ENCODE measurements at regions not wholly inside any gene's neighbourhood (a gene's known extent, or its start where the extent isn't known, plus 50 kb on each side); places are given as distances from the start of the nearest gene placed in this dataset.

DNA sequence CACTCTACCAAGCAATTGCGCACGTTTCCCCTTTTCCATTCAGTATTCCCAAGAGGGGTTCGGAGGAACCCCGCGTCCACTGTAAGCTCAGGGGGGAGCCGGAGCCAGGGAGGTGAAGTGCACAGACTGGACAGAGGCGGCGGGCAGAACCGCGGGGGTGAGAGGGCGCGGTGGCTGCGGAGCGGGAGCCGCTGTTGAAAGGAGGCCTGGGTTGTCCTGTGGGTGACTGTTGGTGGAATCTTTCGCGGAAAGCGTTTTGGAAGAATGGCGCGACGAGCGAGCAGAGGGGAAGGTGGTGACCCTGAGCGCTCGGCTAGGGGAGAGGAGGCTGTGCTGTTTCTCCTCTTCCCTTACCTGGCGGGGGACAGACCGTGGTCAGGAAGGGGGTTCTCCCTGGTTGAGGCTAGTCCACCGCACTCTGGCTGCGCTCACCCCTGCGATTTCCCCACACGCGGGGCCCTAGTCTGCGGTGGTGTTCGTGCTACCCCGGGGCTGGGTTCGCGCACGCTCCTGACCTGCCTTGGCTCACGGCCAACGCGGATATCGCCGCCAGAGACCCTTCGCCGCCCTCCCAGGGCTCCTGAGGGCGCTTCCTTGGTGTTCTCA, 92.8 kb downstream of the PRKAB2 start:
- H3K4me3 ChIP-seq (ENCODE audit: low read depth, low read length) = no peak overlapping the region
- DNase-seq (ENCODE audit: low read depth) (no peak), FAIRE-seq (no peak)
- H3K27me3 ChIP-seq (ENCODE audit: control insufficient read depth, insufficient read depth, low read length) = peaks cover 44% of the 10 kb centered on the region
- TF ChIP-seq, protein P1, sequence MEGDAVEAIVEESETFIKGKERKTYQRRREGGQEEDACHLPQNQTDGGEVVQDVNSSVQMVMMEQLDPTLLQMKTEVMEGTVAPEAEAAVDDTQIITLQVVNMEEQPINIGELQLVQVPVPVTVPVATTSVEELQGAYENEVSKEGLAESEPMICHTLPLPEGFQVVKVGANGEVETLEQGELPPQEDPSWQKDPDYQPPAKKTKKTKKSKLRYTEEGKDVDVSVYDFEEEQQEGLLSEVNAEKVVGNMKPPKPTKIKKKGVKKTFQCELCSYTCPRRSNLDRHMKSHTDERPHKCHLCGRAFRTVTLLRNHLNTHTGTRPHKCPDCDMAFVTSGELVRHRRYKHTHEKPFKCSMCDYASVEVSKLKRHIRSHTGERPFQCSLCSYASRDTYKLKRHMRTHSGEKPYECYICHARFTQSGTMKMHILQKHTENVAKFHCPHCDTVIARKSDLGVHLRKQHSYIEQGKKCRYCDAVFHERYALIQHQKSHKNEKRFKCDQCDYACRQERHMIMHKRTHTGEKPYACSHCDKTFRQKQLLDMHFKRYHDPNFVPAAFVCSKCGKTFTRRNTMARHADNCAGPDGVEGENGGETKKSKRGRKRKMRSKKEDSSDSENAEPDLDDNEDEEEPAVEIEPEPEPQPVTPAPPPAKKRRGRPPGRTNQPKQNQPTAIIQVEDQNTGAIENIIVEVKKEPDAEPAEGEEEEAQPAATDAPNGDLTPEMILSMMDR (IDR thresholded peaks at IDR 0.05; ENCODE audit: insufficient read depth, low read length, severe bottlenecking) = no peak
- no peaks in the 10 kb centered on the region for H3K36me3 ChIP-seq (ENCODE audit: control insufficient read depth, insufficient read depth, low read length)

DNA sequence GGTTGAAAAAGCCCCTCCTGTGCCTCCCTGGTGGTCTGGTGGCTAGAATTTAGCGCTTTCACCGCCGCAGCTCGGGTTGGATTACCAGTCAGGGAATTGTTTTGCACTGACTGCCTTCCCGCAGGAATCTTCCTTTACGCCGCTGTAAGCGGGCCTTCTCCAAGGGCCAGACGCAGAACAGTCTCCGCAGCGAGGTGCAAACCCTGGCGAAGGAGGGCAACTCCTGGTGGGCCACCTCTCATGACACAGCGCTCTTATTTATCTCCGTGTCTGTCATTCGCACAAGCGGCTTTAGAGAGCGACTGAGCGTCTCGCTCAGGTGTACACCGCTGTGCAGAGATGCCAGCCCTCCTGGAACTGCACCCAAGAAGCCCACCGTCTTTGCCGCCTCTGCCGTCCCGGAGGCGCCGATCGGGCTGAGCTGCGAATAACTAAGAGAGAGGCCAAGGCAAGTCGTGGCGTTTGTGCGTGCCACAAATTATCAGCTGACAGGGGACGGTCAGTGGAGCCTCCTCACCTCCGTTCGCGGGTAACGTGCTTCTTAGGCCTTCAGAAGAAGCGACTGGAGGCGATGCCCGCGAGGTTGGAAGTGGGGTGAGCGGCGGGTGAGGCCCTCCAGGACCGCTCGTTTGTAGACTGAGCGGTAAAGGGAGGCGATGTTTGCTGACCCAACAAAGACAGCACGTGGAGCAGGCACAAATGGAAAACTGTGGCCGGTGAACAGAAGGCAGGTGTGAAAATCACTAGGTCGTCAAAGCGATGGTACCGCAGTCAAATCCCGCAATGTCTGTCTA, 93.5 kb downstream of the PRKAB2 start:
- FAIRE-seq (no peak), DNase-seq (ENCODE audit: low read depth) (no peak)
- Histone ChIP-seq H3K36me3 (ENCODE audit: control insufficient read depth, insufficient read depth, low read length) (no peaks in the 10 kb centered on the region), H3K4me3 (ENCODE audit: low read depth, low read length) (no peak overlapping the region), H3K27me3 (ENCODE audit: control insufficient read depth, insufficient read depth, low read length) (peaks cover 44% of the 10 kb centered on the region)
- TF ChIP-seq, protein P1 (IDR thresholded peaks at IDR 0.05; ENCODE audit: insufficient read depth, low read length, severe bottlenecking) = no peak

DNA sequence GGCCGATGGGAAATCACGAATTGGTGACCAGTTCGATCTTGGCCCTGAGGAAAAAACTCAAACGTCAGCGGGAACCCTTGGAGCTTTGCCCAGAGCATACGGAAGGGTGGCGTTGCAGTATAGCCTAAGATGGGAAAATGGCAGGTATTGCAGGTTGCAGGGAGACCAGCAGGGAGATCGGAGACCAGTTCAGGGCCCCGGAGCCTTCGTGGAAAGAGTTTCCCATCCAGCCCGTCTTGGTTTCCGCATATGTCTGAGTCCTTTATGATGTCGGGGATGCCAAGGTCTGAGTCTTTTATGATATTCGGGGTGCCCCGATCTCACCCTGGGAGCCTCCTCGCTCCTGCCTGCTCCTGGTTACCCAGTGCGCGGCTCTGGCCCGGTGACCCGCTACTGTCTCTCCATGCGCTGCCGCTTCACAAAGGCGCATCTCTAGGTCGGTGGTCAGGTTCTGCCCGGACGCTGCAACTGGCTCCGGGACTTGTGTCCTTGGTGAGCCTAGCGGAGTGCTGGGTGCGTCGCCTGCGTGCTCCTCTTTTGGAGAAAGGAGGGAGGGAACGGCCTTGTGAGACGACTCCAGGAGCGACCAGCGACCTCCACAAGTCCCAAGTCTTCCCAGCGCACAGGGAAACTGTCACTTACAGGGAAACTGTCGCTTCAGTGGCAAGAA, 94.2 kb downstream of the PRKAB2 start:
- Histone ChIP-seq H3K4me3 (ENCODE audit: low read depth, low read length) (no peak overlapping the region), H3K36me3 (ENCODE audit: control insufficient read depth, insufficient read depth, low read length) (no peaks in the 10 kb centered on the region), H3K27me3 (ENCODE audit: control insufficient read depth, insufficient read depth, low read length) (peaks cover 46% of the 10 kb centered on the region)
- TF ChIP-seq, protein P1 (IDR thresholded peaks at IDR 0.05; ENCODE audit: insufficient read depth, low read length, severe bottlenecking) = no peak
- DNase-seq (ENCODE audit: low read depth) (no peak), FAIRE-seq (no peak)

DNA sequence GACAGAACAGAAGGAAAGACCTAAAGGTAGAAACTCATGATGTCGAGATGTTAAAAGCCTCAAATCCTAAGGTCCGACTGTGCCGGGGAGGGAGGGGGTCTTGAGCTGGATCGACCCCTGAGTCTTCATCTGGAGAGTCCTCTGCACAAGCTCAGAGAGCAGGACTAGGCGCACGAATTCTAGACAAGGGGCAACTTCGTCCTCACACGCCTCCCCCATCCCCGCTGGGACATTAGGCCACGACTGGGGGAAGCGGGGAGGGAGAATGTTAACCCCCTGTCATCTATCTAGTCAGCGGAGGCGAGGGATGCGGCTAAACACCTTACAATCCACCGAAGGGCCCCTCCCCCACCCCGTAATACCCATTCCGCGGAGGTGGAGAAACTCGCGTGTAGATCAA, 94.7 kb downstream of the PRKAB2 start:
- TF ChIP-seq, protein P1 (IDR thresholded peaks at IDR 0.05; ENCODE audit: insufficient read depth, low read length, severe bottlenecking) = no peak
- H3K36me3 ChIP-seq (ENCODE audit: control insufficient read depth, insufficient read depth, low read length) = no peaks in the 10 kb centered on the region
- no peak overlapping the region for H3K4me3 ChIP-seq (ENCODE audit: low read depth, low read length)
- FAIRE-seq (no peak), DNase-seq (ENCODE audit: low read depth) (no peak)
- peaks cover 50% of the 10 kb centered on the region for H3K27me3 ChIP-seq (ENCODE audit: control insufficient read depth, insufficient read depth, low read length)

DNA sequence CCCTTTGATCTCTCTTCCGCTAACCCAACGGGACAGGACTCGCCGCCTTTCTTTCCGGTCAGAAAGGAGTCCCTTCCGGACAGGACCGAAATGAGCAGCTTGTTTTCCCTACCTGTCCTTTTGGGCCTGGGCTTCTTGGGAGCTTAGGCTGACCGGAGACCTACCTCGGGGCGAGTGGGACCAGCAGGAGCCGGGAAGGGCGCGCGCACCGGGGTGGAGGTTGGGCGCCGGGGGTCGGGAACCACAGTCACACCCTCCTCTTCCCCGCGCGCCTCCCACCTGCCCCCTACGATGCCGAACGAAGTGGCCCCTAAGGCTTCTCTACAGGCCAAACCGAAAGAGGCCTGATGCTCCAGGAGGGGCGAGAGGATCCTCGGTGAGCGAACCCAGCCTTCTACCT, 95.2 kb downstream of the PRKAB2 start:
- Histone ChIP-seq H3K27me3 (ENCODE audit: control insufficient read depth, insufficient read depth, low read length) (peaks cover 53% of the 10 kb centered on the region), H3K36me3 (ENCODE audit: control insufficient read depth, insufficient read depth, low read length) (no peaks in the 10 kb centered on the region), H3K4me3 (ENCODE audit: low read depth, low read length) (no peak overlapping the region)
- FAIRE-seq (no peak), DNase-seq (ENCODE audit: low read depth) (no peak)
- TF ChIP-seq, protein P1 (IDR thresholded peaks at IDR 0.05; ENCODE audit: insufficient read depth, low read length, severe bottlenecking) = no peak

Measured in bronchial epithelial cell (primary cell).